Skeletal muscle satellite cell (primary cell): ENCODE measurements at regions not wholly inside any gene's neighbourhood (a gene's known extent, or its start where the extent isn't known, plus 50 kb on each side); places are given as distances from the start of the nearest gene placed in this dataset.
"Not testable (repeated sequence)": the region's sequence is repeated elsewhere in the genome, so short reads cannot be mapped to it uniquely, and the experiment has no call there.

Source experiments
- H3K27me3 ChIP-seq: 2 replicates; pipeline ENCODE4 v1.7.0; 2013; ENCODE audit warnings: low read length; ENCODE audit not compliant: control insufficient read depth, insufficient read depth
- H3K36me3 ChIP-seq: 2 replicates; pipeline ENCODE4 v1.7.0; 2013; ENCODE audit warnings: mild to moderate bottlenecking, control low read depth, low read length; ENCODE audit not compliant: insufficient read depth
- H3K4me1 ChIP-seq: 2 replicates; pipeline ENCODE4 v1.7.0; 2013; ENCODE audit warnings: low read length; ENCODE audit not compliant: control insufficient read depth, insufficient read depth
- H3K4me2 ChIP-seq: 2 replicates; pipeline ENCODE4 v1.7.0; 2013; ENCODE audit warnings: mild to moderate bottlenecking, low read length
- H3K4me3 ChIP-seq: 2 replicates; pipeline ENCODE4 v1.7.0; 2013; ENCODE audit warnings: low read length
- H3K9ac ChIP-seq: 2 replicates; pipeline ENCODE4 v1.7.0; 2013; ENCODE audit warnings: mild to moderate bottlenecking, low read depth, low read length, moderate library complexity
- H3K9me3 ChIP-seq: replicated peaks from 2 replicates; pipeline ENCODE4 v1.7.0; 2013; ENCODE audit warnings: mild to moderate bottlenecking, control low read depth, low read length

DNA sequence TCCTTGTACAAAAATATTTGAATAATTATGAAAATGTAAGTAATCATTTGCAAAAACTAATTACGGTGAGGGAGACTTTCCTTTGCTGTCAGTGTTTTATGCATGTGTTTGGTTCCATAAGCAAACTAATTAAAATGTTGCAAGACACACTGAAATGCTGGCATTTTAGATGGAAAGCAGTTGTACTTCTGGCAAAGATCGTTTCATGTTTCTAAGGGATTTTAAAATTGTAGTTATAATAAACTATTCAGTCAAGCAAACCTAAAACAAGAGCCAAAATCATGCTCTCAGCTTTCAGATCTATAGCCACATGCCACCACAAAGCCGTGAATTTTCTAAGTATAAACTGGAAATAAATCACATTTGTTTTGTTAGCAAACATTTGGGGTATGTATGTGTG, 240.1 kb upstream of the ZNF385D start:
- Histone ChIP-seq H3K9ac (no peak overlapping the region), H3K27me3 (no peaks in the 10 kb centered on the region), H3K4me3 (no peak overlapping the region), H3K36me3 (no peaks in the 10 kb centered on the region), H3K4me2 (no peak overlapping the region), H3K4me1 (no peaks in the 10 kb centered on the region), H3K9me3 (no peaks in the 10 kb centered on the region)

GRCh38 chr3:21995079-21995607, 244.1 kb upstream of the ZNF385D start:
- Histone ChIP-seq H3K4me2 (no peak overlapping the region), H3K4me1 (no peaks in the 10 kb centered on the region), H3K4me3 (no peak overlapping the region), H3K9ac (no peak overlapping the region), H3K9me3 (no peaks in the 10 kb centered on the region), H3K27me3 (no peaks in the 10 kb centered on the region), H3K36me3 (no peaks in the 10 kb centered on the region)

- H3K4me2 ChIP-seq = no peak overlapping the region
- H3K27me3 ChIP-seq = no peaks in the 10 kb centered on the region
- H3K4me3 ChIP-seq = no peak overlapping the region
- no peaks in the 10 kb centered on the region for H3K9me3 ChIP-seq
- H3K9ac ChIP-seq = no peak overlapping the region
- no peaks in the 10 kb centered on the region for H3K36me3 ChIP-seq
- no peaks in the 10 kb centered on the region for H3K4me1 ChIP-seq
These were observed 256.4 kb upstream of the ZNF385D start for GRCh38 chr3:22007368-22007767.

GRCh38 chr3:22010997-22011396, 260.0 kb upstream of the ZNF385D start:
- no peaks in the 10 kb centered on the region for H3K4me1 ChIP-seq
- no peaks in the 10 kb centered on the region for H3K27me3 ChIP-seq
- no peaks in the 10 kb centered on the region for H3K9me3 ChIP-seq
- H3K9ac ChIP-seq = no peak overlapping the region
- H3K4me3 ChIP-seq = no peak overlapping the region
- no peak overlapping the region for H3K4me2 ChIP-seq
- H3K36me3 ChIP-seq = no peaks in the 10 kb centered on the region

DNA sequence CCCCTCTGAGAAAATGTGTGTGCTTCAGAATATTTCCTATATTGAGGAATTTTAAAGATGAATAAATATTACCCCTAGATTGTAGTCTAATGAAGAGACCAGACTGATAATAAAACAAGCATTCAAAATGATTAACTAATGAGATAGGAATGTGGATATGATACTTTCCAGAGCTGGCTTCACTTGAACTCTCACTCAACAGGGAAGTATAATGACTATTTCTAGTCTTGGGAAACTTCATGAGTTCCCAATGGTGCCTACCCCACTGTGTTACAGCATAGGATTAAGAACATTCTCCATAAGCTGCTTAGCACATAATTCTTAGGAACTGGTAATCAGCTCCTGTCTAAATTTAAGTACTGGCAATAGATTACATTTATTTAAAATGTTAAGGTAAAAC, 261.5 kb upstream of the ZNF385D start:
- H3K4me3 ChIP-seq = no peak overlapping the region
- no peaks in the 10 kb centered on the region for H3K4me1 ChIP-seq
- H3K4me2 ChIP-seq = no peak overlapping the region
- H3K27me3 ChIP-seq = no peaks in the 10 kb centered on the region
- no peaks in the 10 kb centered on the region for H3K36me3 ChIP-seq
- no peak overlapping the region for H3K9ac ChIP-seq
- H3K9me3 ChIP-seq = no peaks in the 10 kb centered on the region

DNA sequence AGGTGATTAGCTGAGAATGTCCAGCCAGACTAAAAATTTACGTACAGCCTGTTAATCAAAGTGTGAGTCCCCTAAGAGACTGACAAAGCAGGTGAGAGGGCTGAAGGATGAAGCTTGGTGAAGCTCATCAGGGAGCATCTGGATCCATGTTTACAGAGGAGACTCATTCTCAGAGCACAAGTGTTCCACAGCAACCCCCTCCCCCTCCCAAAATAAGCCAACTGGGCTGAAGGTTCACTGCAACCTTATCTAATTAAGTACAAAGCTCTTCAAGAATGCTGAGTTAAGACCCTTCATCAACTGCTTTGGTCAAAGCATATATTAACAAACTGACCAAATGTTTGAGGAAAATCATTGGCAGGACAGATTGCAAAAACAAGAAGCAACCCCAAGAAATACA, 262.6 kb upstream of the ZNF385D start:
- H3K4me2 ChIP-seq = no peak overlapping the region
- H3K4me1 ChIP-seq = no peaks in the 10 kb centered on the region
- H3K36me3 ChIP-seq = no peaks in the 10 kb centered on the region
- H3K4me3 ChIP-seq = no peak overlapping the region
- no peaks in the 10 kb centered on the region for H3K9me3 ChIP-seq
- H3K27me3 ChIP-seq = no peaks in the 10 kb centered on the region
- no peak overlapping the region for H3K9ac ChIP-seq

- H3K4me3 ChIP-seq = no peak overlapping the region
- H3K9ac ChIP-seq = no peak overlapping the region
- H3K27me3 ChIP-seq = no peaks in the 10 kb centered on the region
- no peak overlapping the region for H3K4me2 ChIP-seq
- no peaks in the 10 kb centered on the region for H3K36me3 ChIP-seq
- no peaks in the 10 kb centered on the region for H3K4me1 ChIP-seq
- H3K9me3 ChIP-seq = no peaks in the 10 kb centered on the region
These were observed 265.2 kb upstream of the ZNF385D start for GRCh38 chr3:22016197-22016596.

GRCh38 chr3:22024638-22025037, 273.6 kb upstream of the ZNF385D start:
- H3K9me3 ChIP-seq, H3K4me2 ChIP-seq, H3K4me3 ChIP-seq, H3K9ac ChIP-seq, H3K27me3 ChIP-seq, H3K36me3 ChIP-seq, H3K4me1 ChIP-seq: not testable (repeated sequence)

- no peak overlapping the region for H3K9ac ChIP-seq
- no peaks in the 10 kb centered on the region for H3K27me3 ChIP-seq
- H3K4me3 ChIP-seq = no peak overlapping the region
- H3K9me3 ChIP-seq = no peaks in the 10 kb centered on the region
- H3K4me2 ChIP-seq = no peak overlapping the region
- H3K36me3 ChIP-seq = no peaks in the 10 kb centered on the region
- H3K4me1 ChIP-seq = no peaks in the 10 kb centered on the region
These were observed 278.5 kb upstream of the ZNF385D start for GRCh38 chr3:22029480-22029879.

DNA sequence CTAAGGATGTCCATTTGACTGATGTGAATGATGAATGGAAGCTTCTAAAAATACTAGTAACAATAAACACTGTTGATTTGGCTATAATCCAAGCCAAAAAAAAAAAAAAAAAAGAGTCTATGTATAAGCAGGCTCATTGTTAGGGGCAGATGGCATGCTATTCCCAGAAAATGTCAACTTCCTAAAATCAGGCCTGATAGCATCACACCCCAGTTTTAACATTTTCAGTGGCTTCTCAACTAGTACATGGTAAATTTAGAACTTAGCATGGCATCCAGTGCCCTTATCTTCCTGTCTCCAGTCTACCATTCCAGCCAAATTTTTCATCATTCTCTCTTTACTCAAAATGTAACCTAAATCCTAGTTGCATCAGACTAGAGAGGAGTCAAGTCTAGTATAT, 288.2 kb upstream of the ZNF385D start:
- H3K4me3 ChIP-seq = no peak overlapping the region
- H3K4me2 ChIP-seq = no peak overlapping the region
- no peaks in the 10 kb centered on the region for H3K4me1 ChIP-seq
- no peaks in the 10 kb centered on the region for H3K27me3 ChIP-seq
- H3K36me3 ChIP-seq = no peaks in the 10 kb centered on the region
- H3K9ac ChIP-seq = no peak overlapping the region
- no peaks in the 10 kb centered on the region for H3K9me3 ChIP-seq

DNA sequence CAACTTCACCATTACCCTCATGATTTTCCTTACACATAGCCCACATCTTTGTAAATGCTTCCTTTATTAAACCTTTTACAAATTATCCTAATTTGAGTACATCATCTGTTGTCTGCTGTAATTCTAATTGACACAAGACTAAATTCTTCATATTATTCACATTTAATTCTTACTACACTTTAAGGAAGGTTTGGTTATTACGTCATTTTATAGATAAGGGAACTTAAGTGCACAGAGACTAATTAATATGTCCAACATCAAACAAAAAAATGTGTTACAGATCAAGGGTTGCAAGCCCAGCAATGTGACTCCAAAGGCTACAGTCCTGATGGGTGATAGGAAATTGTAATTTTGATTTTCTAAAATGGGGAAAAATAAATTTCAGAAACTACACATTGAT, 289.1 kb upstream of the ZNF385D start:
- no peak overlapping the region for H3K9ac ChIP-seq
- H3K4me3 ChIP-seq = no peak overlapping the region
- no peaks in the 10 kb centered on the region for H3K9me3 ChIP-seq
- no peak overlapping the region for H3K4me2 ChIP-seq
- H3K4me1 ChIP-seq = no peaks in the 10 kb centered on the region
- no peaks in the 10 kb centered on the region for H3K36me3 ChIP-seq
- H3K27me3 ChIP-seq = no peaks in the 10 kb centered on the region

DNA sequence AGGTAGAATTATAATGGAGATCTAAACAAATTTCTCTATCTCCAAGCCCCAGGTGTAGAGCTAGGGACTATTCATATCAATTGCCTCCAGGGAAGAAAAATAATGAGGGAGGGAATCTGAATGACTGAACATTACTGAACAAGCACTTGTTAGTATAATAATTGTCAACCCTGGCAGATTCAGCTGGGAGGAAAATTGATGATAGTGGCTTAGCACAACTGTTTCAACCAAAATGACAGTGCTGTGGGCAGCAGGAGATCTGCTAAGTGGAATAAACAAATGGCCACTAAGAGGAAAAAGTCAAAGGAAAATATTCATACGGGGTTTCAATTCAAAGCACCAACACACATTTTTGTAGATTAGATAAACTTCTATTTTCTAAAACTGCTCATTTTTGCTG, 294.9 kb upstream of the ZNF385D start:
- Histone ChIP-seq H3K9ac (no peak overlapping the region), H3K36me3 (no peaks in the 10 kb centered on the region), H3K4me2 (no peak overlapping the region), H3K27me3 (no peaks in the 10 kb centered on the region), H3K4me3 (no peak overlapping the region), H3K4me1 (no peaks in the 10 kb centered on the region), H3K9me3 (no peaks in the 10 kb centered on the region)
